ENCODE measurements at regions not wholly inside any gene's neighbourhood (a gene's known extent, or its start where the extent isn't known, plus 50 kb on each side); places are given as distances from the start of the nearest gene placed in this dataset.

- Histone ChIP-seq H3K36me3 (ENCODE audit: insufficient read depth, low read length, poor library complexity, severe bottlenecking) (no peaks in the 10 kb centered on the region), H3K4me1 (ENCODE audit: insufficient read depth, low read length, poor library complexity, severe bottlenecking) (no peaks in the 10 kb centered on the region), H3K9me3 (ENCODE audit: low read depth, low read length, poor library complexity, severe bottlenecking) (no peaks in the 10 kb centered on the region), H3K27ac (ENCODE audit: low read depth, low read length, poor library complexity, severe bottlenecking) (no peak overlapping the region), H3K4me3 (ENCODE audit: low read depth, low read length, poor library complexity, severe bottlenecking) (no peak overlapping the region), H3K27me3 (replicated peaks; ENCODE audit: insufficient read depth, low read depth, low read length, poor library complexity) (peaks cover 95% of the 10 kb centered on the region)
- TF ChIP-seq, protein P1, sequence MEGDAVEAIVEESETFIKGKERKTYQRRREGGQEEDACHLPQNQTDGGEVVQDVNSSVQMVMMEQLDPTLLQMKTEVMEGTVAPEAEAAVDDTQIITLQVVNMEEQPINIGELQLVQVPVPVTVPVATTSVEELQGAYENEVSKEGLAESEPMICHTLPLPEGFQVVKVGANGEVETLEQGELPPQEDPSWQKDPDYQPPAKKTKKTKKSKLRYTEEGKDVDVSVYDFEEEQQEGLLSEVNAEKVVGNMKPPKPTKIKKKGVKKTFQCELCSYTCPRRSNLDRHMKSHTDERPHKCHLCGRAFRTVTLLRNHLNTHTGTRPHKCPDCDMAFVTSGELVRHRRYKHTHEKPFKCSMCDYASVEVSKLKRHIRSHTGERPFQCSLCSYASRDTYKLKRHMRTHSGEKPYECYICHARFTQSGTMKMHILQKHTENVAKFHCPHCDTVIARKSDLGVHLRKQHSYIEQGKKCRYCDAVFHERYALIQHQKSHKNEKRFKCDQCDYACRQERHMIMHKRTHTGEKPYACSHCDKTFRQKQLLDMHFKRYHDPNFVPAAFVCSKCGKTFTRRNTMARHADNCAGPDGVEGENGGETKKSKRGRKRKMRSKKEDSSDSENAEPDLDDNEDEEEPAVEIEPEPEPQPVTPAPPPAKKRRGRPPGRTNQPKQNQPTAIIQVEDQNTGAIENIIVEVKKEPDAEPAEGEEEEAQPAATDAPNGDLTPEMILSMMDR (conservative IDR thresholded peaks at IDR 0.05; ENCODE audit: low read depth, low read length): no peak
- TF ChIP-seq EZH2 (IDR thresholded peaks at IDR 0.05; ENCODE audit: borderline replicate concordance, low read depth, low read length, poor library complexity, severe bottlenecking): no peak
- intact Hi-C loops (cut with micrococcal nuclease; ENCODE audit: unreplicated experiment): no loop called here
- ChIA-PET POLR2A (ENCODE audit: low non-redundant PET) (no interaction called here), CTCF (no interaction called here)
- DNase-seq (ENCODE audit: low spot score): no peak
- BruUV-seq (replicated peaks): no TSS peak
These were observed 308.1 kb upstream of the TLE4 start for GRCh38 chr9:79263628-79264027.

DNA sequence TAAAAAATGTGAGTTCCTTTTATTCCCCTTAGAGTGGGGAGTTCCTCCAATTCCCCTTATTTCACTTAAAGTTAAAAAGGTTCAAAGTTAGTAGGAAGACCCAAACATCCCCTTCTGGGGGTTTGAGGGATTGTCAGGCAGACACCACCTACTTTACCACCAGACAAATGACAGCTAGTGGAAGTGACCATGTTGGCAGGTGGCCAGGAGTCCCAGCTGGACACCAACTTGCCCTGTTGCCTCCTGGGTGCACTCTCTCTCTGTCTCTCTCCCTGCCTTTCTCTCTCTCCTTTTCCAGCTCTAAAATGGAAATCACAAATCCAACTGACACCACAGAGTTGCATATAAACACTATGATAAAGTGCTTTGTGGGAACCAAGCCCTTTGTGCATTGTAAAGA lies 307.7 kb upstream of the TLE4 start:
- ChIA-PET CTCF (no interaction called here), POLR2A (ENCODE audit: low non-redundant PET) (no interaction called here)
- intact Hi-C loops (cut with micrococcal nuclease; ENCODE audit: unreplicated experiment): no loop called here
- Histone ChIP-seq H3K9me3 (ENCODE audit: low read depth, low read length, poor library complexity, severe bottlenecking) (no peaks in the 10 kb centered on the region), H3K4me3 (ENCODE audit: low read depth, low read length, poor library complexity, severe bottlenecking) (no peak overlapping the region), H3K27ac (ENCODE audit: low read depth, low read length, poor library complexity, severe bottlenecking) (no peak overlapping the region), H3K36me3 (ENCODE audit: insufficient read depth, low read length, poor library complexity, severe bottlenecking) (no peaks in the 10 kb centered on the region), H3K4me1 (ENCODE audit: insufficient read depth, low read length, poor library complexity, severe bottlenecking) (no peaks in the 10 kb centered on the region), H3K27me3 (replicated peaks; ENCODE audit: insufficient read depth, low read depth, low read length, poor library complexity) (peaks cover 95% of the 10 kb centered on the region)
- TF ChIP-seq, protein P1 (conservative IDR thresholded peaks at IDR 0.05; ENCODE audit: low read depth, low read length): no peak
- no peak for TF ChIP-seq EZH2 (IDR thresholded peaks at IDR 0.05; ENCODE audit: borderline replicate concordance, low read depth, low read length, poor library complexity, severe bottlenecking)
- DNase-seq (ENCODE audit: low spot score): no peak
- no TSS peak for BruUV-seq (replicated peaks)

GRCh38 chr9:79264511-79265355 lies 307.0 kb upstream of the TLE4 start:
- CTCF ChIA-PET: no interaction called here
- no peak for TF ChIP-seq EZH2 (IDR thresholded peaks at IDR 0.05; ENCODE audit: borderline replicate concordance, low read depth, low read length, poor library complexity, severe bottlenecking)
- TF ChIP-seq, protein P1 (conservative IDR thresholded peaks at IDR 0.05; ENCODE audit: low read depth, low read length): no peak
- Histone ChIP-seq H3K27ac (ENCODE audit: low read depth, low read length, poor library complexity, severe bottlenecking) (no peak overlapping the region), H3K9me3 (ENCODE audit: low read depth, low read length, poor library complexity, severe bottlenecking) (no peaks in the 10 kb centered on the region), H3K27me3 (replicated peaks; ENCODE audit: insufficient read depth, low read depth, low read length, poor library complexity) (peaks cover 93% of the 10 kb centered on the region), H3K4me3 (ENCODE audit: low read depth, low read length, poor library complexity, severe bottlenecking) (no peak overlapping the region), H3K4me1 (ENCODE audit: insufficient read depth, low read length, poor library complexity, severe bottlenecking) (no peaks in the 10 kb centered on the region), H3K36me3 (ENCODE audit: insufficient read depth, low read length, poor library complexity, severe bottlenecking) (no peaks in the 10 kb centered on the region)
- DNase-seq (ENCODE audit: low spot score): peak; percentile 11
- POLR2A ChIA-PET (ENCODE audit: low non-redundant PET): no interaction called here
- intact Hi-C loops (cut with micrococcal nuclease; ENCODE audit: unreplicated experiment): no loop called here
- no TSS peak for BruUV-seq (replicated peaks)

Measured in A673 (cell line).